Activated T-helper 1 cell treated with Interleukin-2 at 50 U/mL for 16 hours (primary cell): ENCODE measurements at regions not wholly inside any gene's neighbourhood (a gene's known extent, or its start where the extent isn't known, plus 50 kb on each side); places are given as distances from the start of the nearest gene placed in this dataset.

ENCODE experiments used
- DNase-seq: peaks from one replicate; pipeline ENCODE4 v3.0.0-alpha.2; 2020; ENCODE audit warnings: low read depth

DNA sequence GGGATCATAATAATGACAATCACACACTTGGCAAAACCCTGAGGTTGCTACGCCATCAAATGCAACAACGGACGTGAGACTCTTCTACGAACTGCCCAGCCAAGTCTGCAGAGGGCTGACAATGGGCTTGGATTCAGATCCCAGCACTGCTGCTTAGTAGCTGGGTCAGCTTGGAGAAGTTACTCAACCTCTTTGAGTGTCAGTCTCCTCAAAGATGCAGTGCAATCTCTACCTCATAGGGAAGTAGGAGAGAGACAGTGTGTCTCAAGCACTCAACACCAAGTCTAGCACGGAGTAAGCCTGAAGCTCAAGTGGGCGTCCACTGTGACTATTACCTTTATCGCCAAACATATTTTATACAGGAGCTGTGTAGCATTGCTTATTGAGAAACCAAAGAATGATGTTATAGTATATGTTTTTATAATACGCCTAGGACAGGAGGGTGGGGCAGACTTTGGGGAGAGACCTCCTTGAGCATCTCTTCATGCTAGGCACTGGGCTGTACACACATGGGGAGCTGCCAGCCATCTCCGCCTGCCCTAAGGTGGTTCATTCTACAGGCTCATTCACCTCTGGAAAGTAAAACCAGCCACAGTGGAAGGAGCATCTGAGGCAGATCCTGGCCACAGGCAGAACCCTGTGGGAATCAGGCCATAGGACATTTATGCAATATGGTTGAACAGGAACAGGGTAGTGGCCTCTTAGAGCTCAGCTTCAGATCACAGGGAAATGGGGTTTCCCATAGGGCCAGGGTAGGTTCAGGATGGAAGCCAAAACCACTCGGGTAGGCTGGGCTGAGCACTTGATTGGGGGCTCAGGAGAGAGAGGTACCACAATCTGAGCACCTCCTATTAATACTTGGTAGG is 160.2 kb downstream of the MRPL14 start:
- no peak for DNase-seq

DNA sequence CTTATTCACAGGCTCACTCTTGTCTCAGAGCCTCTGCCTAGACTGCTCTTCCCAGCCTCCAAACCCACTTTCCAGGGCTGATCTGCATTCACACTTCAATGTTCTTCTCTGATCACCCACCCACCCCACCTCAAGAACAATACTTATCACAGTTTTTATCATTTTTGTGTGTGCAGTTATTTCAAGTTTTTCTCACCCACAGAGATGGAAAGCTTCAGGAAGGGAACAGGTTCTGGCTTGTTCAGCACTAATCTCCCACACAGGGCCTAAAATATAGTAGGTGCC is 160.9 kb downstream of the MRPL14 start:
- no peak for DNase-seq

DNA sequence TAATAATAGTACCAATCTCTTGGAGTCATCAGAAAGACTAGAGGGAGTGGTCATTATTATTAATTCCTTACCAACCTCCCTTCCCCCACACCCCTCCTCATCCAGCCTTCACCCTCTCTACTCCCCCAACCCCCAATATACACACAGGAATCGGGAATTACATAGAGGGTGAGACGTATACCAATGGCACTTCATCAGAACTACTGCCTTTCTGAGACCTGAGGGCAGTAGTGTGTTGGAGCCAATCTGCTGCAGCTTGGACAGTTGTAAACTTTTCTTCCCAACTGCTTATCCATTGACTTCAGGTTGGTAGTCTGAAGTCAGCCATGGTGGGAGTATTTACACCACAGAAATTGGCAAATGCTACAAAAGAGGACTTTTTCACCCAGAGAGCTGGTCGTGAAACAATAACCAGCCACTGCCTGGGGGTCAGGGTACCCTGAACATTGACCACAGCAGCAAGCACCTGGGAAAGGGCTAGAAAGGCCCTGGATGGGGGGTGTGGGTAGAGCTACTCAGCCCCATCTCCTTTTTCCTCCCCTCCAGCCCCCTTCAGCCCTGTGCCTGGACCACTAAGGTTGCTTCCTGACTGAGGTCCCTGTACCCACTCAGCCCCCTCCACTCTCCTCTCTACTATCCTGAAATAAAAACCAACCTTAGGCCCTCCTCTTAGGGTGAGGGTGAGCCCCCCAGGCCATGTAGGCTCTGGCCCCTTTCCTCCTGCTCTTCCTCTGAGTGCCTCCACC is 161.5 kb downstream of the MRPL14 start:
- DNase-seq = no peak

DNA sequence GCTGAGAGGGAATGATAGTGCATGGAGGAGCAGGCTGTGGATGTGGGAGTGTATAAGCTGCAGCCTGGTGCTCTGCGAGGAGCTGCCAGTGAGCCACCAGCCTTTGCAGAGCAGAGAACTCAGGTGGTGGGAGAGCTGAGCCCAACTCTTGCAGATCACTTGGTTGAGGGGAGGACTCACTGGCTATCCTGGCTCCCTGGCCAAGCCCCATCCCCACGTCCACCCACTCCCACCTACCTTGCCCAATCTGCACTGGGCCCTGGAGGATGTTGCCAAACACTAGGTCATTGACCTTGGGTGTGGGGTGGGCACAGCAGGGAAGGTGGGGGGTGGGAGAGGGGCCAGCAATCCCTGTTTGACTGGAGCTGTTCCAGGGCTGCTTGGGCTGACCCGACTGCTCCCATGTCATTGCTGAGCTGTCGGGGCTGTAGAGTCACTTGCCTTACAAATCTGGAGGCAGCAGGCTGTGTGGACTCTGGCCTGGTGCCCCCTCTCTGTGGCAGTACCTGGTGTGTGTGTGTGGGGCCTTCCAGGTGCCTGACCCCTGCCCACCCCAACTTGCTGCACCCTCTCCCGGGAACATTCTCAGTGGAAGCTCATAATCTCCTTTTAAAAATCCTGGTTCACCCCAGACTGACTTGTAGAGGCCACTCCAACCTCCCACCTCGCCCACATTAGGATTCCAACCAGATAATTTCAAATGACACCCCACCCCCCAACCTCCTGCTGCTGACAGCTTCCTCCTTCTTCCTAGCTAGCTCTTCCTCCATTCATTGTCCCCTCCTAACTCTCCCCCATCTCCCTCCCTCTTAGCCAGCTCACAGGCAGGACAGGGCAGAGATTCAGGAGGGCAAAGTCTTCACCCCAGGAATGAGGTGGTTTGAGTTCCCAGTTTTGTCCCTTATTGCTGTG is 162.3 kb downstream of the MRPL14 start:
- no peak for DNase-seq

DNA sequence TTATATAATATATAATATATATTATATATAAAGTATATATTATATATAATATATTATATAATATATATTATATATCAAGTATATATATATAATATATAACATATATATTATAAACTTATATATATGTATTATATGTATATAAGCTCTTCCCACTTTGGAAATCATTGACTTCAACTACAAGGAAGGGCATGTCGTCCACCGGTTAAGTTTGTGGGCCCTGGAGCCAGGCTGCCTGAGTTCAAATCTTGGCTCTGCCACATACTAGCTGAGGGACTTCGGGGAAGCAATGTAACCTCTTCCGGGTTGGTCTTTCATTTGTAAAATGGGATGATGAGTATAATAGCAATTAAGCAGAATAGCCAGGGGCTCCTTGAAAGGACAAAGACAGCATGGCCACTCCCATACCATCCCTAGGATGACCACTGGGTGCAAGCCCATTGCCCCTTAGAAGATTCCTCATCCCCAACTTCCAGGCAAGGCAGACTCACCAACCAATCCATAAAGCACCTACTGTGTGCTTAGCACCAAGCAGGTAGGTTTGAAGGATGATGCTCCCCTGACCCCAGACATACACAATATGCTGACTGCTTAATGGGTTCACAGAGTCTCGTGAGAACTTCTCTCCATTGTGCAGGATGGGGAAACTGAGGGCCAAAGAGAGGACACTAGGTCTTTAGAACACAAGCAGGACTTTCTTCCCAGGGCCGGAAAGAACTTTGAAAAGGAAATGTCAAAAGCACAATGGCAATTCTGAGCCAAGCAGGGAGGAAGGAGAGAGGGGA is 163.2 kb downstream of the MRPL14 start:
- DNase-seq = no peak

DNA sequence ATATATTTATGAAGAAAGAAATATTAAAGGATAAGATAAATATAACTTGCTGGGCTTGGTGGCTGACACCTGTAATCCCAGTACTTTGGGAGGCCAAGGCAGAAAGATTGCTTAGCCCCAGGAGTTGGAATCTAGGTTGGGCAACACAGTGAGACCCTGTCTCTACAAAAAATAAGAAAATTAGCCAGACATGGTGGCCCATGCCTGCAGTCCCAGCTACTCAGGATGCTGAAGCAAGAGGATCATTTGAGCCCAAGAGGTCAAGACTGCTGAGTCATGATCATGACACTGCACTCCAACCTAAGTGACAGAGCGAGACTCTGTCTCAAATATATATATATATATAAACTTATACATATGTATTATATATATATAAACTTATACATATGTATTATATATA is 164.0 kb downstream of the MRPL14 start:
- DNase-seq = no peak

DNA sequence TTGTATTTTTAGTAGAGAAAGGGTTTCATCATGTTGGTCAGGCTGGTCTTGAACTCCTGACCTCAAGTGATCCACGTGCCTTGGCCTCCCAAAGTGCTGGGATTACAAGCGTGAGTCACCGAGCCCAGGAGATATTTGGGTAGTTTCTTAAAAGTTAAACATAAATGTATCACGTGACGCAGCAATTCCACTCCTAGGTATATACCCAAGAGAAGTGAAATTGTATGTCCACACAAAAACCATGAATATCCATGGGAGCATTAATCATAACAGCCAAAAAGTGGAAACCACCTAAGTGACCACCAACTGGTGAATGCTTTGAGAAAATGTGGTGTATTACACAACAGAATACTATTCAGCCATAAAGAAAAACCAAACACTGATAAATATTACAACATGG is 164.8 kb downstream of the MRPL14 start:
- DNase-seq = no peak

DNA sequence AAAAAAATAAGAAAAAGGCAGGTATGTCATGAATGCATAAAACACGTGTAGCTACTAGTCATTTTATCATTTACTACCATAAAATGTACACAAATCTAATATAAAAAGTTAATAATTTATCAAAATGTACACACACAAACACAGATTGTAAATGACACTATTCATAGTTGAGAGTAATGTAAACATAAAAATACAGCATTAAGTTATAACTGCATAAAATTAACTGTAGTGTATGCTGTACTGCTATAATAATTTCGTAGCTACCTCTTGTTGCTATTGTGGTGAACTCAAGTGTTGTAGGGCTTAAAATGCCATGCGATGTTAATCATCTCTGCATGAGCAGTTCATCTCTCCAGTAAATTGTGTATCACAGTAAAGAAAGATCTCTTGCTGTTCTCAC is 170.0 kb downstream of the MRPL14 start:
- DNase-seq = no peak

DNA sequence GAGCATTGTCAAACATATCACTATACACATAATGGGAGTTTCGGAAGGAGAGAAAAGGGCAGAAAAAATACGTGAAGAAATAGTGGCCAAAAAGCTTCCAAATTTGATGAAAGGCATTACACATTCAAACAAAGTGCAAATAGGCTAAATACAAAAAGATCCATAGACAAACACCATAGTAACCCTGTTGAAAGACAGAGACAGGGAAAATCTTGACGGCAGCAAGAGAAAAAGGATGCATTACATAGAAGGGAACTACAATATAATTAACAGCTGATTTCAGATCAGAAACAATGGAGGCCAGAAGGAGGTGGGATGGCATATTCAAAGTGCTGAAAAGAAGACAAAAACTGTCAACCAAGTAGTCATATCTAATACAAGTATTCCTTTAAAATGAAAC is 170.8 kb downstream of the MRPL14 start:
- DNase-seq = no peak

DNA sequence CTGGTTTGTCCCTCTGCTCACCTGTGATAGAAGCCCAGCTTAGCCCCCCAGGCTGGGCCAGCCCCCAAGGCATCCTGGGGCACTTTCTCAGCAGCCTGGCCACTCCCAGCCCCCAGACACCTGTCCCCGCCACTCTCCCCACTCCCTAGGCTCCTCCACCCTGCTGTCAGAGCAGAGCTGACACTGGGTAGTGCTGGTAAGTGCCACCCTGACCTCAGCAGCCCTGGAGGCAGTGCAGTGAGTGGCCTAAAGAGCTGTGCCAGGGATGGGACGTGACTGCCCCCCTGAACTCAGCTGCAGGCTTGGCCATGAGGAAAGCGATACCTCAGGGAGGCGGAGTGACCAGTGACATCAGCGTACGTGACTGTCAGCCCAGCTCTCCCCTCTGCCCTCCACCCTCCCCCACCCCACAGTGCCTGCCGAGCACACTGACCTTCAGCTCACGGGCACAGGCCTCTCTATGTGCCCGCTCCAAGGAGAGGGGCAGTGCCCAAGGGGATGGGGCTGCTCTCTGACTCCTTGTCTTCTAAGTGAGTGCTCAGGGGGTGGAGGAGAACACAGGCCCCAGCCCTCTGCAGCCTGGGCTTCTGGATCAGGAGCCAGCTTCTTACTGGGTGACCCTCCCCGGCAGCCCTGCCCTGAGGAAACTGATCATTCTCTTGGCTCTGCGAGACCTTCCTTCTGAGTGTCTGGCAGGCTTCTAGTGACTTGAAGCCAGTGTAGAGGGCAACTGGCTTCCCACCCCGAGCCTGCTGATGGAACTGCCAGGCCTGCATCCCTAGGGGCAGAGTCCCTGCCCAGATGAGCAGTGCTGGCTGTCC is 172.7 kb downstream of the MRPL14 start:
- no peak for DNase-seq

DNA sequence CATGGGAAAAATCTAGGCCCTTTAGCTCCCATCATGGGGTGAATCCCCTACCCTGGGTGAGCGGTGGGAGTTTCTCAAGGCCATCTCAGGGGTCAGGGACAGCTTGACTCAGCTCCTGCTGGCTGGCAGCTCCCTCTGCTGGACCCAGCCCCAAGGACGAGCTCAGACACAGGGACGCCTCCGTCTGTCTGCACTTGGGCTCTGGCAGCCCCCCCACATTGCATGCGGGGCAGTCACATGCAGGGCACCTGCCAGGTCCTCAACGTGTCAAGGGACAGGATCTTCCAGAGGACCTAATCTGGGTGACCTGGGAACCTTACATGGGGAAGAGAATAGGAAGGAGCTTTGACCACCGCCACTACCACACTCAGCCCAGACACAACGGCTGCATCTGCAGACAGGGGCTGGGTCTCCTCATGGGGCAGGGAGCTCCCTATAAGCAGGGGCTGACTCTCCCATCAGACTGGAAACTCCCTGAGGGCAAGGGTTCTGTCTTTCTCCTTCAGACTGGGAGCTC is 173.4 kb downstream of the MRPL14 start:
- DNase-seq = no peak

DNA sequence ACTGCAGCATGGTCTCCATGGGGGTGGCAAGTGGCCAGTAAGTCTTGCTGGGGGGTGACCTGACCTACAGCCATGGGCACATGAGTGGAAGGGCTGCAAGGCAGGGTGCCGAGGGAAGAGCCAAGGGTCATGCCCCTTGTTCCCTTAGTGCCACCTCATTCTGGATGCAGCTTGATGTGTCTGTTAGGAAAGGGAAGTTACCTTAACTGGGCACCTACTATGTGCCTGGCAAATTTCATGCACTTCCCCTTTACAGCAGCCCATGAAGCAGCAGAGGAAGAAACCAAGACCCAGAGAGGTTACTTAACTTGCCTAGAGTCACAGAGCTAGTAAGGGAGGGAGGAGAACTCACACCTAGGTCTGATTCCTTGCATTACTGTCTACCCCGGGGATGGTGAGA is 174.0 kb downstream of the MRPL14 start:
- no peak for DNase-seq

DNA sequence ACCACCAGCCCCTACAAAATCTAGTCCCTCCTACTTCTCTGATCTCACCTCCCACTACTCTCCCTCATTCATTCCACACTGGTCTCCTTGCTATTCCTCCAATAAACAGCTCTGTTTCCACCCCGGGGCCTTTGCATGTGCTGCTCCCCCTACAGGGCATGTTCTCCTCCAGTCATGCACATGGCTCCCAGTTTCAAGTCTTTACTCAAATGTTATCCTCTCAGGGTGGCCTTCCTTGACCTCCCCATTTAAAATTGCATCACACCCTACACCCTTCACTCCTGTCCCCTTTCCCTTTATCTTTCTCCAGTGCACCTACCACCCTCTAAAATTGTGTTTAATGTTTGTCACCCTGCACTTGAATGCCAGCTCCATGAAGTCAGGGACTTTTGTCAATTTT is 174.5 kb downstream of the MRPL14 start:
- DNase-seq = no peak

DNA sequence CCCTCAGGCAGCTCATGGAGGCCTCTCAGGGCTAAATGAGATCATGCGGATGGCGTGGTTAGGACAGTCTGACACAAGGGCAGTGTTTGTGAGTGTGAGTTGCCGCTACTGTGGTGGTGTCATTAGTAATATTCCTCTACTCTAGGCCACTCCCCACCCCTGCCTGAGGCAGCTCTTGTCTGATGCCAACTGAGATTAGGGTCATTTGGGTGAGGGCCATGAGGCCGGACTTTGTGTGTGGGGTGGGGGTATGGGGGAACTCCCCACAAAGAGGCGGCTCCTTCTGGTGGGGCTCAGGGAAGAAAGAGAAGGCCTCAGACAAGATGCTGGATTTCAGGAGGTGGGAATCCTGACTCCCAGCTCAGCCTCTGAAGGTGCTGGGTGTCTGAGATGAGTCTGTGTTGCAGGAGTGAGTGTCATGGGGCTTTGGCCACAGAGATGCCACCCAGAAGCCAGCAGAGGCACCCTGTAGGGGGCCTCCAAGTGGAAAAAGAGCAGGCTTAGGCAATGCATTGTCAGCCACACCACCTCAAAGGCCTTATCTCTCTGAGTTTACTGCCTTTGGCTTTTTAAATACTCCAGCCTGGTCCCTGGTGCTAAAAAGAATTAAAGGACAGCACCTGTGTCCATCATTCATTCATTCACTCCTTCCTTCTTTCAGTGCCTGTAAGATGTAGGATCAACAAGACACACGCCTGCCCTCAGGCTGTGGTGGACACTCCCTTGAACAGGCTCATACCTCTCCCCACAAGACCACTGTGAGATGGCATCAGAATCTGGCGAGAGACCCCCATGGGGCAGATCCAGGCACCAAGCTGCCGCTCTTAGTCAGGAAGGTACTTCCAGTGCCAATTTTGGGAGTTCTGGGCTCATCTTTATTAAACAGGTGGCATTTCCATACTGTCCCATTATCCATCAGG is 175.2 kb downstream of the MRPL14 start:
- DNase-seq = no peak

DNA sequence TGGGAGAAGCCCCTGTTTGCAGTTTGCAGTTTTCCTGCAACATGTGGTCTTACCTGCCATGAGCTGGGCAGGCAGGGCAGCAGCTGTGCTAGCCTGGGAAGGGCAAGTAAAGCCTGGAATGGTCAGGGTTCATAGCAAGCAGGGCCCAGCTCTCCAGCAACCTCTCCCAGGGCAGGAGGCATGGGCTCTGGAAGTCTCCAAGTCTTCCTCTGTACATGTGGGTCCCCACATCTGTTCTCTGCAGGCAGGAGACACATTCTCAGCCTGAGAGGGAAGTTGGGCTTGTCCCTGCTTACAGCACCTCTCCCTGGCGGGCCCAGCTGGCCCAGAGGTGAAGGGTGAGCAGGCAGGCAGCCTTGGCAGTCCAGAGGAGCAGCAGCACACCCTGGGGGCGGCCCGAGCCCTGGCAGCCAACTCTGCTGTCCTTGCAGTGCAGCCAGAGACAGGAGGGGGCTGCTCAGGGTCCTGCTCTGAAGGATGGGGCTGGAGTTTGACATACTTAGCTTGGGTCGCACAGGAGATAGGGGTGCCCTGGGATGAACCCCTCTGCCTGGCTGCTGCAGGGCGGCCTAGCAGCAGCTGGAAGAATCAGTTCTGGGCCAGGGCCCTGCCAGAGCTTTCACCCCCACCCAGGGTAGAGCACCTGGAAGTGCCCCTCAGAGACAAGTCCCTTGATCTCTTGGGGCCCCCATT is 176.0 kb downstream of the MRPL14 start:
- DNase-seq = no peak

DNA sequence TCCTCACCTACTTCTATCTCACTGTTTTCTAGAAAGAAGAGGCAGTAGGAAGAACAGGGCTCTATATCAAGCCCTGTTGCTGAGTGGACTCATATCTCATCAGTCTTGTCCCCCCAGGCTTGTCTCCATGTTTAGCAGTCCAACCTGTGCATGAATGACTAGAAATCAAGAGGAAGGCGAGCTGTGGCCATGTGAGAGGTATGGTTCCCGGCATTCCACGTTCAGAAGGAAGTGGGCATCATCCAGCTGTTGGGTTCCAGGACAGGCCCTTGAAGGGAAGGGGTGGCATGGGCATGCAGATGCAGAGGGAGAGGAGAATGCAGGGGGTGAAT is 176.6 kb downstream of the MRPL14 start:
- no peak for DNase-seq

DNA sequence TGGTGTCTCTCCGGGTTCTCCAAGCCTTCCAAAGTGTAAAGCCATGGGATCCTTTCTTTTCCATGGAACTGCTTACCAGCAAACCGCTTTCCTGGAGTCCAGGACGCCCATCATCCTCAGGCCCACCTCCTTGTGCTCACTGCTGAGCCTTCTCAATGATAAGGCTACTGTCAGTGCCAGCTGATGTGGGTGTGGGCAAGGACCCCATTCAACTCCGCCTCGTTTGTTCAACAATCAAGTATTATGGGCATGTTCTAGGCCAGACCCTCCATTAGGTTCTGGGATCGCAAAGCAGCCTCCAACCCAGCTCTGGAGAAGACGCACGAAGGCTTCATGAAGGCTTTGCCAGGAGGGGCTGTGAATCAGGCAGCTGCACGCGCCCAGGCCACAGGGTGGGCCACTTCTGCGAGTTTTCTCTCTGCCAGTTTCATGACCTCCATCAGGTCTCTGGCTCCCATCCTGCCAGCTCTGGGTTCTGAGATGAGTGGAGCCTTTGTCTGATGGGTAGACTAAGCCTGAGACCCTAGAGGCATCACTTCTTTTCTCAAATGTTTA is 177.1 kb downstream of the MRPL14 start:
- no peak for DNase-seq

DNA sequence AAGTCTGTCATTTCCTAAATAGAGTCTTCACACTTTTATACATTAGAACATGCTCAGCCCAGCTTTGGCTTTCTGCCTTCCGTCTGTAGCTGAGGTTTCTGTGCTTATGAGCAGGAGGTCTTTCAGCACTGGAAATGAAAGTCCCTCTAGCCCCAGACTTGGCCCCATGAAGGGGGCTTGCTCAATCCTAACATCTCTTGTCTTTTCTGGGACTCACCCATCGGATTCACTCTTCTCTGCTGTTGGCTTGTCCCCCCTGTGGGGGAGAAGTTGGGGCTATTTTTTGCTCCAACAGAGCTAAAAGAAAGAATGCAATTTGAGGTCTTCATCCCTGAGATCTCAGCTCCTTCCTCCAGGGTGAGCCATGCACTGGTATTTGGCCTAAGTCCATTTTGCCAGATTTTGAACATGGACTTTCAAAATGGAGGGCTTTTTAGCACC is 177.7 kb downstream of the MRPL14 start:
- no peak for DNase-seq
